ENCODE measurements at regions not wholly inside any gene's neighbourhood (a gene's known extent, or its start where the extent isn't known, plus 50 kb on each side); places are given as distances from the start of the nearest gene placed in this dataset.

GRCh38 chr2:52210611-52211010 lies 1178.7 kb upstream of the NRXN1 start:
- DNase-seq = no peak

GRCh38 chr2:52210161-52210560 lies 1178.2 kb upstream of the NRXN1 start:
- DNase-seq = no peak

GRCh38 chr2:52194342-52194741 lies 1162.4 kb upstream of the NRXN1 start:
- no peak for DNase-seq

- no peak for DNase-seq
Measured at GRCh38 chr2:52193804-52194203, 1161.9 kb upstream of the NRXN1 start.

- DNase-seq = no peak
Measured at GRCh38 chr2:52192656-52193055, 1160.7 kb upstream of the NRXN1 start.

- no peak for DNase-seq
Measured at GRCh38 chr2:52181080-52181479, 1149.1 kb upstream of the NRXN1 start.

GRCh38 chr2:52178845-52179244 lies 1146.9 kb upstream of the NRXN1 start:
- no peak for DNase-seq

GRCh38 chr2:52145005-52145404 lies 1113.1 kb upstream of the NRXN1 start:
- no peak for DNase-seq

- no peak for DNase-seq
Measured at GRCh38 chr2:52144590-52144989, 1112.7 kb upstream of the NRXN1 start.

GRCh38 chr2:52141076-52141475 lies 1109.1 kb upstream of the NRXN1 start:
- DNase-seq = no peak

GRCh38 chr2:52139241-52139640 lies 1107.3 kb upstream of the NRXN1 start:
- DNase-seq = no peak

- DNase-seq = no peak
Measured at GRCh38 chr2:52135235-52135634, 1103.3 kb upstream of the NRXN1 start.

- no peak for DNase-seq
Measured at GRCh38 chr2:52128081-52128480, 1096.1 kb upstream of the NRXN1 start.

- no peak for DNase-seq
Measured at GRCh38 chr2:52127527-52127926, 1095.6 kb upstream of the NRXN1 start.

GRCh38 chr2:52117299-52117698 lies 1085.4 kb upstream of the NRXN1 start:
- DNase-seq = no peak

GRCh38 chr2:52115750-52116149 lies 1083.8 kb upstream of the NRXN1 start:
- no peak for DNase-seq

- DNase-seq = no peak
Measured at GRCh38 chr2:52113338-52113737, 1081.4 kb upstream of the NRXN1 start.

GRCh38 chr2:52112141-52112540 lies 1080.2 kb upstream of the NRXN1 start:
- no peak for DNase-seq

GRCh38 chr2:52107124-52107523 lies 1075.2 kb upstream of the NRXN1 start:
- DNase-seq = no peak

GRCh38 chr2:52097071-52097470 lies 1065.1 kb upstream of the NRXN1 start:
- DNase-seq = no peak

- no peak for DNase-seq
Measured at GRCh38 chr2:52084759-52085158, 1052.8 kb upstream of the NRXN1 start.

GRCh38 chr2:52083214-52083613 lies 1051.3 kb upstream of the NRXN1 start:
- DNase-seq = no peak

GRCh38 chr2:52082646-52083045 lies 1050.7 kb upstream of the NRXN1 start:
- no peak for DNase-seq

GRCh38 chr2:52079602-52080001 lies 1047.7 kb upstream of the NRXN1 start:
- DNase-seq = no peak

GRCh38 chr2:52077159-52077558 lies 1045.2 kb upstream of the NRXN1 start:
- DNase-seq = no peak

GRCh38 chr2:52074130-52074719 lies 1042.3 kb upstream of the NRXN1 start:
- no peak for DNase-seq
